Adrenal gland (tissue), 9 donors: ENCODE measurements at regions not wholly inside any gene's neighbourhood (a gene's known extent, or its start where the extent isn't known, plus 50 kb on each side); places are given as distances from the start of the nearest gene placed in this dataset.
A peak's percentile ranks its signal among the peaks of the same experiment; 100 is the strongest.

Experiments
- DNase-seq, 7 donors: peaks; one replicate each; pipeline ENCODE4 v3.0.0-alpha.2; 2019 to 2020
- H3K27ac ChIP-seq, 5 donors: fragments of 200-600 bp; sonication (generic) in 4 of 5; 1 replicate in 3 of 5; 2 replicates in 2 of 5; pipeline versions ENCODE4 v1.5.1 to v1.8.0; 2016 to 2020; ENCODE audit warnings: mild to moderate bottlenecking in 1 of 5
- H3K27me3 ChIP-seq: fragments of 200-600 bp; 2 replicates; pipeline ENCODE4 v1.8.0; 2021
- H3K36me3 ChIP-seq, 2 donors: fragments of 200-600 bp; replicated peaks in 1 of 2; 1 replicate in 1 of 2; 2 replicates in 1 of 2; pipeline versions ENCODE4 v1.5.1 to v1.8.0; 2018 to 2022
- H3K4me1 ChIP-seq, 2 donors: fragments of 200-600 bp; replicated peaks in 1 of 2; 1 replicate in 1 of 2; 2 replicates in 1 of 2; pipeline versions ENCODE4 v1.5.1 to v1.8.0; 2018 to 2021
- H3K4me3 ChIP-seq, 4 donors: fragments of 200-600 bp; sonication (generic) in 3 of 4; one replicate each; pipeline ENCODE4 v1.5.1; 2016 to 2018
- H3K9me3 ChIP-seq, 3 donors: fragments of 200-600 bp; sonication (generic) in 1 of 3; replicated peaks in 1 of 3; 1 replicate in 2 of 3; 2 replicates in 1 of 3; pipeline versions ENCODE4 v1.5.1 to v1.8.0; 2016 to 2021
- POLR2A ChIP-seq, 2 donors: fragments of 450-650 bp; IDR thresholded peaks; one replicate each; pipeline ENCODE4 v1.6.1; 2017; ENCODE audit warnings: antibody characterized with exemption in 2 of 2, mild to moderate bottlenecking in 2 of 2, moderate library complexity in 1 of 2
- WGBS, 4 donors: extraction: QIAGEN DNeasy Blood & Tissue Kit in 2 of 4; methylation state at CpG; one replicate each; pipeline versions ENCODE4 v1.1.5 to v1.1.7; 2013 to 2017; 5-methylcytosine and 5-hydroxymethylcytosine counted together
- intact Hi-C, 2 donors: fragments of 100-400 bp; cut with DNase I; formaldehyde crosslinking; loops; one replicate each; pipeline versions ENCODE4 v1.14.1 to v1.15.0; 2022 to 2023
- TF ChIP-seq, protein P1 (sequence below), 6 experiments: fragments of 450-650 bp in 4 of 6; fragments of 200-600 bp in 2 of 6; sonication (generic) in 1 of 6; IDR thresholded peaks; 1 replicate in 5 of 6; 2 replicates in 1 of 6; pipeline versions ENCODE4 v1.5.1 to v1.8.0; 2016 to 2021; ENCODE audit warnings: antibody characterized with exemption in 6 of 6, mild to moderate bottlenecking in 2 of 6, moderate library complexity in 1 of 6
- donor health status: healthy with polysubstance abuse.
- donor health status: Bipolar disorder and iron deficiency.
- donor health status: DM: yes; HTN: yes; CAD: no.
- donor health status: DM: no; HTN: no; CAD: no.
- donor health status: DM: no; HTN: no; CAD: no.

DNA sequence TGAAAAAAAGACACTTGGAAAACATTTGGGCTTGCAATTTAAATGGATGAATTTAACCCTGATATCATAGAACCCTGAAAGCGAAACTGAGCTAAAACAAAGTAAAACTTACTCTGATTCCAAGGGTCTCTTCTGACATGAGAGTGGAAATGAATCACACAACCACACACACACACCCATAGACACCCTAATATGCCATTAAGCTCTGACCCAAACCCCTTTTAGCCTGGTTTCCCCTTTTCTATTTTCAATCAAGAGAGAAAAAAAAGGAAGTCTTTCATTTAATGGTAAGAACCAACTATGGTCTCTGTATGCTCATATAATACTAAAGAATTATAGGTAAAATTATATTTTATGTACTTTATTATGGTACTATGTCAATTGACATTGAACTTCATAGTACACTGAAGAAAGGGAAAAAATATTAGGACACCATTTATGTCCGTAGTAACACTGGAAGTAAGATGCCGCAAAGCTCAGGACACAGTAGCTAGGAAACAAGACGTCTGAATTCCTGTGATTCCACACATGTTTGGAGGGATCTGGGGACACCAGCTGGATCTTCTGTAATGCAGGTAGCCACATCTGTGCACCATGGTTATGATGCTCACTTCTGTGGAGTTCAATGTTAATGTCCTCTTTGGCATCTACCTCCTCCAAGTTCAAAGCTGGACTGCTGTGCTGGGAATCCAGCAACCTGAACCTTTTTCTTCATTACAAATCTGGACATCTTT, 95.8 kb downstream of the PCSK1 start:
- intact Hi-C loops: loop anchor here (5.0 to 10.0 kb wide), 3 partner anchors 372 to 712 kb away; partner anchors contain the start of genes ELL2 (in 1 of the 2) and GPR150 (in 1 of the 2)
- DNase-seq: no peak
- Histone ChIP-seq H3K4me1 (peaks cover 5 to 14% of the 10 kb centered on the region in 2 donors), H3K36me3 (no peaks in the 10 kb centered on the region), H3K4me3 (no peak overlapping the region), H3K27ac (no peak overlapping the region), H3K9me3 (no peaks in the 10 kb centered on the region), H3K27me3 (no peaks in the 10 kb centered on the region)
- 69 to 81% (median 70%) methylated on average over 4 of the region's 4 CpGs for whole genome bisulfite sequencing, 4 donors
- TF ChIP-seq, protein P1, sequence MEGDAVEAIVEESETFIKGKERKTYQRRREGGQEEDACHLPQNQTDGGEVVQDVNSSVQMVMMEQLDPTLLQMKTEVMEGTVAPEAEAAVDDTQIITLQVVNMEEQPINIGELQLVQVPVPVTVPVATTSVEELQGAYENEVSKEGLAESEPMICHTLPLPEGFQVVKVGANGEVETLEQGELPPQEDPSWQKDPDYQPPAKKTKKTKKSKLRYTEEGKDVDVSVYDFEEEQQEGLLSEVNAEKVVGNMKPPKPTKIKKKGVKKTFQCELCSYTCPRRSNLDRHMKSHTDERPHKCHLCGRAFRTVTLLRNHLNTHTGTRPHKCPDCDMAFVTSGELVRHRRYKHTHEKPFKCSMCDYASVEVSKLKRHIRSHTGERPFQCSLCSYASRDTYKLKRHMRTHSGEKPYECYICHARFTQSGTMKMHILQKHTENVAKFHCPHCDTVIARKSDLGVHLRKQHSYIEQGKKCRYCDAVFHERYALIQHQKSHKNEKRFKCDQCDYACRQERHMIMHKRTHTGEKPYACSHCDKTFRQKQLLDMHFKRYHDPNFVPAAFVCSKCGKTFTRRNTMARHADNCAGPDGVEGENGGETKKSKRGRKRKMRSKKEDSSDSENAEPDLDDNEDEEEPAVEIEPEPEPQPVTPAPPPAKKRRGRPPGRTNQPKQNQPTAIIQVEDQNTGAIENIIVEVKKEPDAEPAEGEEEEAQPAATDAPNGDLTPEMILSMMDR (IDR thresholded peaks at IDR 0.05): no peak
- TF ChIP-seq POLR2A (IDR thresholded peaks at IDR 0.05): no peak

DNA sequence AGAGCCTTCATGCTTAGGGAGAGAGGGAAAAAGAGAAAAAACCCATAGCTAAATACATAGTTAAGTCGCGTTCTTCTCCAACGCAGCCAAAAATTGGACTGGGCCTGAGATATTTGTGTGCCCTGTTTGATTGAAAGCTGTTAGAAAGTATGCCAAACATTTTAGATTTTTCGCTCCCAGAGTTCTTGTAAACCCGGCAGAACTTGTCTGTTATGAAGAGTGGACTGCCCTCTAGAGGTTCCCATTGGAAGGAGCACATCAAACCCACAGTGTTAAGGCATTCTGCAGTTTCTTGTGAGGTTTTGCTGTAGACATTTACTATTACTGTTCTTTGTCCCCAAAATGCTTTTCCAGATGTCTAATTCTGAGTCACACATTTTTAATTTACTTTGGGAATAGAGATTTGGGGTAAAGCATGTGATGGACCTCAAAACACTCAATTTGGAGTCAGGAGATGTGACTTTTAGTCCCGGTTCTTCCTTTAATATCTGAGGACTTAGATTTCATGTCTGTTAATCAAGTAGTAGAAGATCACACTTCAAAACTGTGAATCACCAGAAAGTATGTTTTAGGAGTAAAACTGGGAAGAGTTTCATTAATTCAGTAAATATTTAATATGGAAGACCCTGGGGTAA, 96.6 kb downstream of the PCSK1 start:
- Histone ChIP-seq H3K36me3 (no peaks in the 10 kb centered on the region), H3K4me1 (peaks cover 5 to 15% of the 10 kb centered on the region in 2 donors), H3K4me3 (no peak overlapping the region), H3K9me3 (no peaks in the 10 kb centered on the region), H3K27me3 (no peaks in the 10 kb centered on the region), H3K27ac (no peak overlapping the region)
- intact Hi-C loops: loop anchor here (5.0 to 10.0 kb wide), 3 partner anchors 372 to 712 kb away; partner anchors contain the start of genes ELL2 (in 1 of the 2) and GPR150 (in 1 of the 2)
- TF ChIP-seq POLR2A (IDR thresholded peaks at IDR 0.05): no peak
- TF ChIP-seq, protein P1 (IDR thresholded peaks at IDR 0.05): peak; percentile 80 to 90 (median 86)
- peak; percentile 71 to 93 (median 77) for DNase-seq
- WGBS, 4 donors: 18 to 24% (median 21%) methylated on average over 6 of the region's 6 CpGs

DNA sequence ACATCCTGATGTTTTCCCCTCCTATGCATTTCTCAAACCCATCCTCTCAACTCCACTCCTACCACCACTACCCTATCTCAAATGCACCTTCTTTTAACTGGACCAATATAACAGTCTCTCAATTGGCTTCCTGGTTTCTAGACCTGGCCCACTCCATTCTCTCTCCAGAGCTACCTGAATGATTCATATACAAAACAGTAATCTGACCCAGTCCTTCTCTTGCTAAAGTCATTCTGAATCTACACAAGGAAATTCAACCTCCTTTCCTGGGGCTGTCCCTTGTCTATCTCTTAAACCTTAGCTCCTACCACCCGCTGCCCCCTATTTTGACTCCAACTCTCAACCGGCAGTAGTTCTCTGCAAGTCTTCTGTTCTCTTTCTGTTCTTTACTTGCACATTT, 97.2 kb downstream of the PCSK1 start:
- Histone ChIP-seq H3K9me3 (no peaks in the 10 kb centered on the region), H3K36me3 (no peaks in the 10 kb centered on the region), H3K4me3 (no peak overlapping the region), H3K27me3 (no peaks in the 10 kb centered on the region), H3K4me1 (peaks cover 5 to 21% of the 10 kb centered on the region in 2 donors), H3K27ac (no peak overlapping the region)
- TF ChIP-seq, protein P1 (IDR thresholded peaks at IDR 0.05): no peak
- no peak for TF ChIP-seq POLR2A (IDR thresholded peaks at IDR 0.05)
- WGBS, 4 donors: 79 to 89% (median 85%) methylated on average over 2 of the region's 2 CpGs
- intact Hi-C loops: loop anchor here (5.0 to 10.0 kb wide), 3 partner anchors 371 to 711 kb away; partner anchors contain the start of genes ELL2 (in 1 of the 2) and GPR150 (in 1 of the 2)
- no peak for DNase-seq

DNA sequence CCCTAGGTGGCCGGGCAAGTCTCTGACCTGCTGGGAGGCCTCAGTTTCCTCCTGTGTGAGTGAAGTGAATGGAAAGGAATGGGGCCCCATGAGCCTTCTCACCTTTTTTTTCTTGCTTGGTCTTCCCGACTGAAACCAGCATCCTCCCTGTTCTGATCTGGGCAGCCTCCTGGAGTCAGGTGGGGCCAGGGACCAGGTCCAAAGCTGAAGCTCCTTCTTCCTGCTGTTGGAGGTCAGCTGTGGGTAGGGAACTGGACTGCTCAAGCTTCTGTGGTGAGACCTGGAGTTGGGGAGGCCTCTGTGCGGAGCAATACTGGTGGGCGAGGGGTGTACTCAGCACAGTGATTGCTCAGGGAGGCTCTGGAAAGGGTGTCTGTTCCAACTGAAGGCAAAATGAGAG, 99.7 kb downstream of the PCSK1 start:
- no peak overlapping the region for H3K27ac ChIP-seq
- TF ChIP-seq, protein P1 (IDR thresholded peaks at IDR 0.05): no peak
- no peak for TF ChIP-seq POLR2A (IDR thresholded peaks at IDR 0.05)
- no peaks in the 10 kb centered on the region for H3K36me3 ChIP-seq
- DNase-seq: no peak
- intact Hi-C loops: loop anchor here in 1 of 2 donors (10.0 kb wide), 2 partner anchors 369 to 709 kb away; partner anchors contain the start of genes ELL2 and GPR150
- H3K4me3 ChIP-seq: no peak overlapping the region
- no peaks in the 10 kb centered on the region for H3K27me3 ChIP-seq
- H3K9me3 ChIP-seq: no peaks in the 10 kb centered on the region
- H3K4me1 ChIP-seq: peaks cover 0 to 19% of the 10 kb centered on the region in 2 donors
- WGBS, 4 donors: 82 to 93% (median 86%) methylated on average over 3 to 4 of the region's 4 CpGs
